LNCAP (cell line): ENCODE measurements at regions not wholly inside any gene's neighbourhood (a gene's known extent, or its start where the extent isn't known, plus 50 kb on each side); places are given as distances from the start of the nearest gene placed in this dataset.

Source experiments
- CTCF ChIP-seq: fragments of 450-650 bp; IDR thresholded peaks from 2 replicates; pipeline ENCODE4 v1.5.1; 2017; ENCODE audit warnings: mild to moderate bottlenecking

DNA sequence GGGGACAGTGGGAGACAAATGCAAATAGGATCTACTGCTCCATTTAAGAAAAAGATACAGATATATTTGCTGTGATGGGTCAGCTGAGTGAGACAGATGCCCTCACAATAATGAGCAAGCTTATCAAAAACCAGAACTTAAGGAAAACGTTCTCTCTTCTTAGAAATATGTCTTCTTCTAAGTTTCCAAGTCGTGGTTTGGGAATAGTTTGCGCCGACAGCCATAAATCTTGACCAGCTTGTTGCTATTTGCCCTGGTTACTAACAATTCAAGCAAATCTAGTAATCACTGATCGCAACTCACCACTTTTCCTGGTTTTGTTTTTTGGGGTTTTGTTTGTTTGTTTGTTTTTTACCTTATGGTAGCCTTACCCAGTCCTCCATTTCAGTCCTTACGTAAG lies 67.6 kb upstream of the GUCY1A1 start:
- no peak for TF ChIP-seq CTCF

DNA sequence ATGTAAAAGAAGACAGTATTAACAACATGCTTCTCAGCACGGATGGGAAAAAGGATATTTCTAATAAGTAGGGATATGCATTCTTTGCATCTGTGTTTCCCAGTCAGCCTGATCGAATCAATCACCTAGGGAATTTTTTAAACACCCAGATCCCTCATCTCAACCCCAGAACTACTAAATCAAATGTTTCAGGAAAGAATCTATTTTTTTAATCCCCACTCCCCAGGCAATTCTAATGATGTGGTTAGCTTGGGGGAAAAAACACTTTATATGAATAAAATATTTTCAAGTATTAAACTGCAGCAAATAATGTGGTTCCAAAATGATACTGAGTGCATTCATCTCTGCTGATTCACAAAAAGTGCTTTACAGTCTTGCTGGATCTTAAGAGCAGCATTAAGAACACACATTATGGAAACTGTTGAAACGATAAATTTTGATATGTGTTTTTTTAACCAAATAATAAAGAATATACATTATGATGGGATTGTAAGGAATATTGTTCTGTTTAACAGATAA lies 68.7 kb upstream of the GUCY1A1 start:
- TF ChIP-seq CTCF = no peak

GRCh38 chr4:155597281-155597680 lies 69.4 kb upstream of the GUCY1A1 start:
- TF ChIP-seq CTCF = no peak

DNA sequence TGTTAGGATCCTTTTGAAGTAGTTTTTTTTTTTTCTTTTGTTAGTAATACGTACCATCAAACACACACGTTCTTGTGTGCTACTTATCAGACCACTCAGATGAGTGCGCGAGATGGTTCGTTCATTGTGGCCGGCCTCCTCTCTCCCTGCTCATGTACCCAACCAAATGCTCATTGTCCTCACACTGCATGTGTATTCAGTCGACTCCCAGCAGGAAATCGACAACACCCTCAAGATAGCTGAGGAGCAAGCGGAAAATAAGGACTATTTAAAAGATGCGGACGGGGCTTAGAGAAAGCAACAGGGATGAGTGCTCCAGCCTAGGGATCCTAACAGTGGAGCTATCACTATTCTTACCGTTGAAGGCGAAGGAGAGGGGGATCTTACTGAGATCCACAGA lies 72.9 kb upstream of the GUCY1A1 start:
- TF ChIP-seq CTCF = no peak

DNA sequence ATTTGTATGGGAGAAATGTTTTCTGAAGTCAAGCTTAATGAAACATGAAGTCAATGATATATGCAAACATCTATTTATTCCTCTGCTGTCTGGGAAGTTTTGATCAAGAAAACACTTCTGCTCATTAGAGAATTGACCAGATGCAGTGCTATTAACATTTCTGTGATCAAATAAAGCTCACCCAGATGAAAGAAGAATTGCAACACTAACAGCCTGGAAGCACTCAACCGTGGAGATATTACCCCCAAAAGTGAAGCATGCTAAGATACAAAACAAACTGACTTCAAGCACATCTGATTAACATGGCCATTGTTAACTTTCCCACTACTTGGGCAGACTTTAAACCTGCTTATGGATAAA lies 73.7 kb upstream of the GUCY1A1 start:
- no peak for TF ChIP-seq CTCF

DNA sequence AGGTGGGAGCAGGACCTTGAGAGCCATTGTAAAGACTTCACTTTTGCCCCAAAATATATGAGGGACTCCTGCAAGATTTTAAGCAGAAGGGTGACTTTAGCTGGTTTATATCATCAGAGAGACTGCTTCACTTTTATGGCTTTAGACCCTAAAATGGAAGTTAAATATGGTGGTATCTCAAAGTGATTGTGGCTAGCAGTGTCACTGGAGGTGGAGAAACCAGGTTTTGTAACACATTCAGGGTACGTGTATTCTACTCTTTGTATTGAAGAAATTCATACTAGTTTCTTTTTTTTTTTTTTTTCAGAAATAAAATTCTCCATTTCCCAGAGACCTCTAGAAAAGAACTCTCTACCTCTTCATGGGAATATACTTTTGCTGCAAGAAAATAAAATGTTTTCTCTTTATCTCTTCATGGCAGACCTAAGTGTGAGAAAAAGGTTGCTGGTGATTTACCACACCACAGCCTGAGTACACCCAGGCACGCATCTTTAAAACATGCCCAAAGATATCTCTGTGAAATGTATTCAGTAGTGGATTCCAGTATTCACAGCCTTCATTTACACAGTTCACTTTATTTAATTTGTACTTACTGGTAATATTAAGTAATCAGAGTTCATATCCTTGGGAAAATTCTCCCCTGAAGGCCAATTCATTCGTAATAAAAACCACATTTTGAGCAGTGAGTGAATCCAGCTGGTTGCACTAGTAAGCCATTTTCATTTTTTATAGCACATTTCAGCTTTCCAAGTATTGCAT lies 74.3 kb upstream of the GUCY1A1 start:
- TF ChIP-seq CTCF = no peak

GRCh38 chr4:155591738-155592143 lies 74.9 kb upstream of the GUCY1A1 start:
- TF ChIP-seq CTCF = no peak
